SH-SY5Y (cell line): ENCODE measurements at regions not wholly inside any gene's neighbourhood (a gene's known extent, or its start where the extent isn't known, plus 50 kb on each side); places are given as distances from the start of the nearest gene placed in this dataset.

Source experiments
- GATA2 ChIP-seq: IDR thresholded peaks from 2 replicates; pipeline ENCODE4 v1.6.1; 2011; ENCODE audit warnings: mild to moderate bottlenecking, low read depth, low read length
- GATA3 ChIP-seq: IDR thresholded peaks from 2 replicates; pipeline ENCODE4 v1.6.1; 2011; ENCODE audit warnings: low read depth, mild to moderate bottlenecking, low read length, moderate library complexity

GRCh38 chr2:41241325-41242000, 789.6 kb upstream of the SLC8A1 start:
- no peak for TF ChIP-seq GATA2
- TF ChIP-seq GATA3 = no peak
